Keratinocyte (primary cell): ENCODE measurements at regions not wholly inside any gene's neighbourhood (a gene's known extent, or its start where the extent isn't known, plus 50 kb on each side); places are given as distances from the start of the nearest gene placed in this dataset.

Experiments used
- DNase-seq: peaks from one replicate; pipeline ENCODE4 v3.0.0-alpha.2; 2011; ENCODE audit warnings: low read depth, missing footprints, low spot score
- FAIRE-seq: peaks from 2 replicates; lab custom pipeline; 2011; peaks lifted over from hg19 to GRCh38; lab: Jason Lieb, UNC
- H2AFZ ChIP-seq: 2 replicates; pipeline ENCODE4 v1.6.0; 2012; ENCODE audit warnings: low read length, control low read depth, inconsistent platforms; ENCODE audit not compliant: control insufficient read depth
- H3K27ac ChIP-seq: 2 replicates; pipeline ENCODE4 v1.5.1; 2011; ENCODE audit warnings: low read length; ENCODE audit not compliant: control insufficient read depth, insufficient read depth
- H3K27me3 ChIP-seq: 3 replicates; pipeline ENCODE4 v1.6.0; 2011; ENCODE audit warnings: low read length; ENCODE audit not compliant: control insufficient read depth, insufficient read depth; ENCODE audit errors: extremely low read depth
- H3K36me3 ChIP-seq, 2 experiments: 2 replicates in 1 of 2; 3 replicates in 1 of 2; pipeline ENCODE4 v1.5.1; 2011; ENCODE audit warnings: low read length in 2 of 2, mild to moderate bottlenecking in 1 of 2; ENCODE audit not compliant: control insufficient read depth in 2 of 2, insufficient read depth in 2 of 2; ENCODE audit errors: extremely low read depth in 1 of 2
- H3K4me1 ChIP-seq: 3 replicates; pipeline ENCODE4 v1.5.1; 2011; ENCODE audit warnings: low read length; ENCODE audit not compliant: control insufficient read depth, insufficient read depth; ENCODE audit errors: extremely low read depth
- H3K4me2 ChIP-seq: 3 replicates; pipeline ENCODE4 v1.6.0; 2011; ENCODE audit warnings: low read depth, low read length; ENCODE audit not compliant: control insufficient read depth, insufficient read depth; ENCODE audit errors: extremely low read depth
- H3K4me3 ChIP-seq, 3 experiments: fragments of 200-600 bp in 1 of 3; sonication (generic) in 1 of 3; 2 replicates in 2 of 3; 3 replicates in 1 of 3; pipeline ENCODE4 v1.5.1; 2011 to 2016; ENCODE audit warnings: low read length in 3 of 3, mild to moderate bottlenecking in 3 of 3, control low read depth in 2 of 3, inconsistent platforms in 1 of 3, low read depth in 1 of 3, mixed read lengths in 1 of 3, mixed run types in 1 of 3, moderate library complexity in 1 of 3; ENCODE audit not compliant: control insufficient read depth in 2 of 3, insufficient read depth in 2 of 3; ENCODE audit errors: extremely low read depth in 1 of 3
- H3K79me2 ChIP-seq: 2 replicates; pipeline ENCODE4 v1.6.0; 2012; ENCODE audit warnings: low read length; ENCODE audit not compliant: control insufficient read depth, insufficient read depth
- H3K9ac ChIP-seq: 3 replicates; pipeline ENCODE4 v1.6.0; 2011; ENCODE audit warnings: low read length; ENCODE audit not compliant: control insufficient read depth, insufficient read depth; ENCODE audit errors: extremely low read depth
- H3K9me1 ChIP-seq: 3 replicates; pipeline ENCODE4 v1.6.0; 2011; ENCODE audit warnings: low read length; ENCODE audit not compliant: control insufficient read depth, insufficient read depth; ENCODE audit errors: extremely low read depth
- H3K9me3 ChIP-seq: 2 replicates; pipeline ENCODE4 v1.5.1; 2012; ENCODE audit warnings: low read depth, low read length; ENCODE audit not compliant: control insufficient read depth
- H4K20me1 ChIP-seq: 3 replicates; pipeline ENCODE4 v1.6.0; 2011; ENCODE audit warnings: low read length; ENCODE audit not compliant: control insufficient read depth, insufficient read depth; ENCODE audit errors: extremely low read depth
- EZH2 ChIP-seq: IDR thresholded peaks from one replicate; pipeline ENCODE4 v1.6.1; 2012; ENCODE audit warnings: inconsistent platforms, mild to moderate bottlenecking, low read length, moderate library complexity
- dilution Hi-C: fragments of 300-500 bp; cut with MboI; formaldehyde crosslinking; loops from one replicate; pipeline ENCODE4 v1.7.0; 2020; ENCODE audit warnings: low sequenced_read_pairs; ENCODE audit not compliant: extremely low pct_ligation_motif_present
- TF ChIP-seq, protein P1 (sequence below), 3 experiments: IDR thresholded peaks in 1 of 3; conservative IDR thresholded peaks in 1 of 3; optimal IDR thresholded peaks in 1 of 3; 2 replicates in 2 of 3; 3 replicates in 1 of 3; pipeline versions ENCODE3 to v1.5.1; 2011; ENCODE audit warnings: low read length in 3 of 3, mild to moderate bottlenecking in 3 of 3, moderate library complexity in 2 of 3, control low read depth in 1 of 3, inconsistent platforms in 1 of 3; ENCODE audit not compliant: insufficient read depth in 2 of 3; ENCODE audit errors: extremely low read depth in 1 of 3

DNA sequence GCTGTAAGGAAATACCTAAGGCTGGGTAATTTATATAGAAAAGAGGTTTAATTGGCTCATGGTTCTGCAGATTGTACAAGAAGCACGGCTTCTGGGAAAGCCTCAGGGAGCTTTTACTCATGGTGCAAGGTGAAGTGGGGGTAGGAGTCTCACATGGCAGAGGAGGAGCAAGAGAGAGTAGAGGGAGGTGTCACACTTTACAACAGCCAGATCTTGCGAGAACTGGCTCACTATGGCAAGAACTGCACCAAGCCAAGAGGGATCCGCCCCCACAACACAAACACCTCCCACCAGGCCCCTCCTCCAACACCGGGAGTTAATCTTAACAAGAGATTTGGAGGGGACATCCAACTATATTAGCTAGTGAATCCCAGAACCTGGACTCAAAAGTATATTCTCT lies 135.4 kb upstream of the SOD1 start:
- Histone ChIP-seq H4K20me1 (no peaks in the 10 kb centered on the region), H2AFZ (no peak overlapping the region), H3K9me1 (no peaks in the 10 kb centered on the region), H3K9me3 (no peaks in the 10 kb centered on the region), H3K4me1 (peaks cover 2% of the 10 kb centered on the region), H3K4me3 (no peak overlapping the region), H3K9ac (no peak overlapping the region), H3K79me2 (no peaks in the 10 kb centered on the region), H3K36me3 (no peaks in the 10 kb centered on the region), H3K27me3 (no peaks in the 10 kb centered on the region), H3K27ac (no peak overlapping the region), H3K4me2 (no peak overlapping the region)
- dilution Hi-C loops, result no loop called here
- no peak for TF ChIP-seq EZH2
- TF ChIP-seq, protein P1, sequence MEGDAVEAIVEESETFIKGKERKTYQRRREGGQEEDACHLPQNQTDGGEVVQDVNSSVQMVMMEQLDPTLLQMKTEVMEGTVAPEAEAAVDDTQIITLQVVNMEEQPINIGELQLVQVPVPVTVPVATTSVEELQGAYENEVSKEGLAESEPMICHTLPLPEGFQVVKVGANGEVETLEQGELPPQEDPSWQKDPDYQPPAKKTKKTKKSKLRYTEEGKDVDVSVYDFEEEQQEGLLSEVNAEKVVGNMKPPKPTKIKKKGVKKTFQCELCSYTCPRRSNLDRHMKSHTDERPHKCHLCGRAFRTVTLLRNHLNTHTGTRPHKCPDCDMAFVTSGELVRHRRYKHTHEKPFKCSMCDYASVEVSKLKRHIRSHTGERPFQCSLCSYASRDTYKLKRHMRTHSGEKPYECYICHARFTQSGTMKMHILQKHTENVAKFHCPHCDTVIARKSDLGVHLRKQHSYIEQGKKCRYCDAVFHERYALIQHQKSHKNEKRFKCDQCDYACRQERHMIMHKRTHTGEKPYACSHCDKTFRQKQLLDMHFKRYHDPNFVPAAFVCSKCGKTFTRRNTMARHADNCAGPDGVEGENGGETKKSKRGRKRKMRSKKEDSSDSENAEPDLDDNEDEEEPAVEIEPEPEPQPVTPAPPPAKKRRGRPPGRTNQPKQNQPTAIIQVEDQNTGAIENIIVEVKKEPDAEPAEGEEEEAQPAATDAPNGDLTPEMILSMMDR (optimal IDR thresholded peaks at IDR 0.05 in 1 of 3, IDR thresholded peaks at IDR 0.05 in 1 of 3, conservative IDR thresholded peaks at IDR 0.05 in 1 of 3; ENCODE audit: extremely low read depth in 1 of 3, insufficient read depth in 2 of 3, low read length in 3 of 3), result no peak
- no peak for FAIRE-seq
- DNase-seq, result no peak

DNA sequence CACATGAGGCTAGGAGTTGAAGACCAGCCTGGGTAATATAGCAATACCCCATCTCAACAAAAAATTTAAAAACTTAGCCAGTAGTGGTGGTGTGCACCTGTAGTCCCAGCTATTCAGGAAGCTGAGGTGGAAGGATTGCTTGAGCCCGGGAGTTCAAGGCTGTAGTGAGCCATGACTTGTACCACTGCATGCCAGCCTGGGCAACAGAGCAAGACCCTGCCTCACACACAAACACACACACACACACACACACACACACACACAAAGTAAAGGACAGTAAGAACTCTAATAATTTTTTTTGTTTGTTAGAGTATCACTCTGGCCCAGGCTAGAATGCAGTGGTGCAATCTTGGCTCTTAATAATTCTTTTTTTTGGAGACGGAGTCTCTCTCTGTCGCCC lies 138.0 kb upstream of the SOD1 start:
- H3K27me3 ChIP-seq, result no peaks in the 10 kb centered on the region
- H3K79me2 ChIP-seq, result no peaks in the 10 kb centered on the region
- H3K4me3 ChIP-seq, result no peak overlapping the region
- H3K4me2 ChIP-seq, result no peak overlapping the region
- dilution Hi-C loops, result no loop called here
- H3K4me1 ChIP-seq, result peaks cover 2% of the 10 kb centered on the region
- no peaks in the 10 kb centered on the region for H3K9me1 ChIP-seq
- FAIRE-seq (no peak), DNase-seq (no peak)
- H2AFZ ChIP-seq, result no peak overlapping the region
- no peaks in the 10 kb centered on the region for H3K36me3 ChIP-seq
- no peak overlapping the region for H3K9ac ChIP-seq
- TF ChIP-seq, protein P1 (optimal IDR thresholded peaks at IDR 0.05 in 1 of 3, IDR thresholded peaks at IDR 0.05 in 1 of 3, conservative IDR thresholded peaks at IDR 0.05 in 1 of 3; ENCODE audit: extremely low read depth in 1 of 3, insufficient read depth in 2 of 3, low read length in 3 of 3), result no peak
- H3K27ac ChIP-seq, result no peak overlapping the region
- no peaks in the 10 kb centered on the region for H3K9me3 ChIP-seq
- no peaks in the 10 kb centered on the region for H4K20me1 ChIP-seq
